CD14-positive monocyte (primary cell): ENCODE measurements at regions not wholly inside any gene's neighbourhood (a gene's known extent, or its start where the extent isn't known, plus 50 kb on each side); places are given as distances from the start of the nearest gene placed in this dataset.

ENCODE experiments used
- DNase-seq, 3 donors: peaks; one replicate each; pipeline ENCODE4 v3.0.0-alpha.2; 2011 to 2022
- H2AFZ ChIP-seq: 2 replicates; pipeline ENCODE4 v1.6.0; 2012; ENCODE audit warnings: mild to moderate bottlenecking, low read depth, low read length, inconsistent platforms; ENCODE audit not compliant: insufficient read depth, poor library complexity, severe bottlenecking
- H3K27ac ChIP-seq, 2 donors: 1 replicate in 1 of 2; 2 replicates in 1 of 2; pipeline ENCODE4 v1.5.1; 2012 to 2013; ENCODE audit warnings: low read length in 2 of 2, control low read depth in 1 of 2, inconsistent platforms in 1 of 2, low read depth in 1 of 2, mild to moderate bottlenecking in 1 of 2
- H3K27me3 ChIP-seq, 2 donors: one replicate each; pipeline versions ENCODE4 v1.6.0 to v1.6.1; 2011 to 2013; ENCODE audit warnings: low read length in 2 of 2; ENCODE audit not compliant: control insufficient read depth in 2 of 2, insufficient read depth in 2 of 2
- H3K36me3 ChIP-seq, 2 donors: replicated peaks in 1 of 2; 1 replicate in 1 of 2; 2 replicates in 1 of 2; pipeline versions ENCODE4 v1.5.1 to v1.6.1; 2012 to 2013; ENCODE audit warnings: low read length in 2 of 2, control low read depth in 1 of 2, inconsistent platforms in 1 of 2, mild to moderate bottlenecking in 1 of 2; ENCODE audit not compliant: insufficient read depth in 2 of 2, control insufficient read depth in 1 of 2
- H3K4me1 ChIP-seq, 2 donors: 1 replicate in 1 of 2; 2 replicates in 1 of 2; pipeline versions ENCODE4 v1.5.1 to v1.6.1; 2012 to 2013; ENCODE audit warnings: low read length in 2 of 2, control low read depth in 1 of 2, inconsistent platforms in 1 of 2, mild to moderate bottlenecking in 1 of 2, moderate library complexity in 1 of 2; ENCODE audit not compliant: insufficient read depth in 2 of 2, control insufficient read depth in 1 of 2
- H3K4me2 ChIP-seq: replicated peaks from 2 replicates; pipeline ENCODE3; 2012; ENCODE audit warnings: low read length, moderate library complexity, mild to moderate bottlenecking; ENCODE audit not compliant: poor library complexity, severe bottlenecking; ENCODE audit errors: extremely low read depth
- H3K4me3 ChIP-seq, 3 experiments: fragments of 200-600 bp in 1 of 3; sonication (generic) in 1 of 3; replicated peaks in 1 of 3; 1 replicate in 2 of 3; 2 replicates in 1 of 3; pipeline ENCODE4 v1.5.1; 2011 to 2013; ENCODE audit warnings: low read length in 3 of 3, mild to moderate bottlenecking in 3 of 3, control low read depth in 2 of 3, low read depth in 2 of 3, inconsistent platforms in 1 of 3, moderate library complexity in 1 of 3
- H3K79me2 ChIP-seq: 2 replicates; pipeline ENCODE4 v1.6.0; 2012; ENCODE audit warnings: mild to moderate bottlenecking, control low read depth, inconsistent platforms, low read length, moderate library complexity; ENCODE audit not compliant: insufficient read depth
- H3K9ac ChIP-seq: 2 replicates; pipeline ENCODE4 v1.6.0; 2017; ENCODE audit warnings: low read length, mild to moderate bottlenecking; ENCODE audit not compliant: insufficient read depth, poor library complexity, severe bottlenecking
- H3K9me3 ChIP-seq, 2 donors: replicated peaks in 1 of 2; 1 replicate in 1 of 2; 2 replicates in 1 of 2; pipeline versions ENCODE4 v1.5.1 to v1.6.1; 2012 to 2013; ENCODE audit warnings: low read length in 2 of 2, control low read depth in 1 of 2; ENCODE audit not compliant: control insufficient read depth in 1 of 2, insufficient read depth in 1 of 2
- H4K20me1 ChIP-seq: 2 replicates; pipeline ENCODE4 v1.6.0; 2012; ENCODE audit warnings: mild to moderate bottlenecking, low read length, control low read depth, moderate library complexity; ENCODE audit not compliant: insufficient read depth
- H3K27ac Mint-ChIP-seq, 7 donors: one replicate each; pipeline ENCODE4 v1.8.0; 2020; ENCODE audit warnings: mild to moderate bottlenecking in 7 of 7, mixed read lengths in 7 of 7, moderate library complexity in 6 of 7, inconsistent platforms in 2 of 7
- H3K27me3 Mint-ChIP-seq, 3 donors: one replicate each; pipeline ENCODE4 v1.8.0; 2021 to 2022; ENCODE audit warnings: low read depth in 3 of 3, mild to moderate bottlenecking in 3 of 3, mixed read lengths in 3 of 3, moderate library complexity in 3 of 3, inconsistent platforms in 1 of 3
- H3K36me3 Mint-ChIP-seq, 2 donors: one replicate each; pipeline ENCODE4 v1.8.0; 2020; ENCODE audit warnings: mixed read lengths in 2 of 2, inconsistent platforms in 1 of 2, mild to moderate bottlenecking in 1 of 2
- H3K4me1 Mint-ChIP-seq: one replicate; pipeline ENCODE4 v1.8.0; 2020; ENCODE audit warnings: mild to moderate bottlenecking, mixed read lengths
- H3K4me3 Mint-ChIP-seq, 2 donors: one replicate each; pipeline ENCODE4 v1.8.0; 2020; ENCODE audit warnings: mild to moderate bottlenecking in 2 of 2, mixed read lengths in 2 of 2, moderate library complexity in 1 of 2
- H3K9me3 Mint-ChIP-seq, 7 donors: one replicate each; pipeline ENCODE4 v1.8.0; 2020 to 2022; ENCODE audit warnings: mixed read lengths in 7 of 7, mild to moderate bottlenecking in 6 of 7, moderate library complexity in 6 of 7, inconsistent platforms in 2 of 7
- CTCF ChIP-seq: fragments of 200-600 bp; IDR thresholded peaks from one replicate; pipeline ENCODE4 v1.8.0; 2022; ENCODE audit warnings: antibody characterized with exemption, mild to moderate bottlenecking
- WGBS: methylation state at CpG from one replicate; pipeline ENCODE4 v1.1.5; 2013; ENCODE audit warnings: missing lambda C conversion rate; ENCODE audit not compliant: insufficient coverage; 5-methylcytosine and 5-hydroxymethylcytosine counted together
- intact Hi-C, 2 donors: fragments of 100-400 bp; cut with micrococcal nuclease; formaldehyde crosslinking; loops; one replicate each; pipeline versions ENCODE4 v1.15.0 to v1.15.1; 2023

- H3K27ac ChIP-seq: no peak overlapping the region
- no peaks in the 10 kb centered on the region for H3K36me3 ChIP-seq
- WGBS: 80% methylated on average over 4 of the region's 7 CpGs
- Mint-ChIP-seq H3K36me3 (no peaks in the 10 kb centered on the region), H3K27me3 (no peaks in the 10 kb centered on the region), H3K4me1 (no peaks in the 10 kb centered on the region), H3K4me3 (no peak overlapping the region), H3K27ac (no peak overlapping the region), H3K9me3 (no peaks in the 10 kb centered on the region)
- TF ChIP-seq CTCF: no peak
- no peaks in the 10 kb centered on the region for H3K79me2 ChIP-seq
- H3K27me3 ChIP-seq: no peaks in the 10 kb centered on the region
- H3K9me3 ChIP-seq: no peaks in the 10 kb centered on the region
- no peak overlapping the region for H3K4me2 ChIP-seq
- intact Hi-C loops: no loop called here
- no peak overlapping the region for H3K4me3 ChIP-seq
- H3K9ac ChIP-seq: no peak overlapping the region
- no peak for DNase-seq
- no peaks in the 10 kb centered on the region for H4K20me1 ChIP-seq
- H2AFZ ChIP-seq: no peak overlapping the region
- H3K4me1 ChIP-seq: no peaks in the 10 kb centered on the region
Measured at GRCh38 chr2:58521803-58522554, 280.9 kb upstream of the FANCL start.

- no peak for DNase-seq
- TF ChIP-seq CTCF: no peak
- Histone ChIP-seq H3K9ac (no peak overlapping the region), H4K20me1 (no peaks in the 10 kb centered on the region), H3K36me3 (no peaks in the 10 kb centered on the region), H3K27me3 (no peaks in the 10 kb centered on the region), H3K27ac (no peak overlapping the region), H3K4me3 (no peak overlapping the region), H3K9me3 (no peaks in the 10 kb centered on the region), H3K4me1 (no peaks in the 10 kb centered on the region), H3K79me2 (no peaks in the 10 kb centered on the region), H3K4me2 (no peak overlapping the region), H2AFZ (no peak overlapping the region)
- no CpG with 5 or more reads among the region's 3 CpGs for WGBS
- Mint-ChIP-seq H3K27ac (no peak overlapping the region), H3K4me1 (no peaks in the 10 kb centered on the region), H3K36me3 (no peaks in the 10 kb centered on the region), H3K27me3 (no peaks in the 10 kb centered on the region), H3K9me3 (no peaks in the 10 kb centered on the region), H3K4me3 (no peak overlapping the region)
- intact Hi-C loops: no loop called here
Measured at GRCh38 chr2:58520903-58521302, 279.8 kb upstream of the FANCL start.
